NCI-H526 (cell line): ENCODE measurements at regions not wholly inside any gene's neighbourhood (a gene's known extent, or its start where the extent isn't known, plus 50 kb on each side); places are given as distances from the start of the nearest gene placed in this dataset.
"Not testable (repeated sequence)": the region's sequence is repeated elsewhere in the genome, so short reads cannot be mapped to it uniquely, and the experiment has no call there.

Source experiments
- DNase-seq, 2 experiments: peaks; one replicate each; lab custom pipeline; 2025; lab: John Stamatoyannopoulos, UW

DNA sequence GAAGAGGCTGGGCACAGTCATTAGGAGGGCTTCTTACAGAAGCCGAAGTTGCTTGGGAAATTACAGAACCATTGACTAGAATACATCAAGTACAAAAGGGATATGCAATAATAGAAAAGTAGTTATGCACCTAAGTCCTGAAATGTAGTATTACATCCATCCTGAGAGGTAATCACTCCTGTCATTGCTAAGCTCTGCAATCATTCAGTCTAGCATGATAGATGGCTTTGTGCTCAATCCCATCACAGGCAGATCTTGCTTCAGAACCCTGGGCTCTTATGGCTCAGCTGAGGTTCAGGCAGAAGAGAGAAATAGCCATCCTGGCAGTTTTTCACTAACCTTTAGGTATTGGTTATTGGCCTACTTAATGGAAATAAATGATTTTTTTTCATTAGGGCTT is 231.7 kb upstream of the AFF2 start:
- DNase-seq = no peak

DNA sequence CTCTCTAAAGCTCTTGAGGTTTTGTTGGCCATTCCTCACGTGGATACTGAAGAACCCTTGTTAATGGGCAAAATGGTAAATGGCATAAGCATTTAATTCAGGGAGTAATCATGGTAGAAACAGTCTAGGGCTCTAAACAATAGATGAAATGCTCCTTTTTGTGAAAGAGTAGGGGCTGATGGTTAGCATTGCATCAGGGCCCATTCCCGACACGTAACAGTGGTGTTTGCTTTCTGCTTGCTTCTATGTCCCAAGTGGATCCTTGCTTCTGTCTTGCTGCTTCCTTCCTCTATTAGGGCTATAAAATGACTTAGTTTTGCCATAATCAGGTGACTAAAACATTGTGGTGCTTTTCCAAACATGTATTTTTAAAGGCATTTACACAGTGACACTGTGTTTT is 230.9 kb upstream of the AFF2 start:
- DNase-seq = no peak

DNA sequence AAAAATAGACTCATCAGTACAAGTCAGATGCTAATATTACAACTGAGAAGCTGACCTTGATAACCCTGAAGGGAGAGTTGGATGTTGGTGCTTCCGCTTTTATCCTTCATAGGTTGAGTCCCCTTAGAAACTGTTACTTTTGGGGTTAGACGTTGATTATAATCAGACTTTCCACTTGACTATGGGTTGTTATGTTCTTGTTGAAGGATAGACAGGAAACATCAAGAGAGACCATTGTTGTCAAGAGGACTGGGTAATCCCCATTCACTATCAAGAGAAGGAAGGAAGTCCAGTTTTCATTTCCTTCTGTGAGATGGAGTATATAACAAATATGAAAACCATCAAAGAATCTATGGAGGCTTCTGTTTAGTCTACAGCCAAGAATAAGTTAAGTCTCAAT is 229.9 kb upstream of the AFF2 start:
- no peak for DNase-seq

DNA sequence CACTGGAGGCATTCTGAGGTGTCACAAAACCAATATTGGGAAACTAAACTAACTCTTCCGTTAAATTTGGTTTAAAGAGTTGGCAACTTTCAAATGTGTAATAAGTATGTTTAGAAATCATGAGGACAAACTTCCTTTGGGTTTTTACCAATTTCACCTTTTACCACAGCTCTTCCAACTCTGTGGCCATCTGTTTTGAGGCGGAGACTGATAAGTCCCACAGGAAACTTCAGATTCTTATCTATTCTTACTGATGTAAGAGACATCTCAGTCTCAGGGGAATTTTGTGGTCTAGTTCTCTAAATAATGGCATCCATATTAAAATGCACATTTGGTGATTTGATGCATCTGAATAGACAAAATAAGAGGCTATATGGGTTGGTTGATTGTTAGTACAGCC is 229.2 kb upstream of the AFF2 start:
- DNase-seq = no peak

DNA sequence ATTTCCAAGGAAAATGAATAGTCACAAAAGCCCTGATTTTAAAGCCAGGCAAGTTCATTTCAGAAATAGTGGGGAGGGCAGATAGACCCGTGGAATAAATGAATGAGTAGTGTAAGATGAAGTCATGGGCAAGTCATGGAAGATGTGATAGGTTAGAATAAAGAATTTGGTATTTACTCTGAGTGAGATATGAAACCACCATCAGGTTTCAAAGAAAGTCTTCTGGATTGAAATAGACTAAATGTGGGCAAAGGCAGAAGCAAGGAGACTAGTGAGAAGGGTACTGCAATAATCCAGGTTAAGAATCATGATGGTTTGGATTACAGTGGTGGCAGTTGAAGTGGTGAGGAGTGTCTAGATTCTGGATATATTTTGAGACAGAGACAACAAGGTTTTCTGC is 218.5 kb upstream of the AFF2 start:
- DNase-seq = no peak

DNA sequence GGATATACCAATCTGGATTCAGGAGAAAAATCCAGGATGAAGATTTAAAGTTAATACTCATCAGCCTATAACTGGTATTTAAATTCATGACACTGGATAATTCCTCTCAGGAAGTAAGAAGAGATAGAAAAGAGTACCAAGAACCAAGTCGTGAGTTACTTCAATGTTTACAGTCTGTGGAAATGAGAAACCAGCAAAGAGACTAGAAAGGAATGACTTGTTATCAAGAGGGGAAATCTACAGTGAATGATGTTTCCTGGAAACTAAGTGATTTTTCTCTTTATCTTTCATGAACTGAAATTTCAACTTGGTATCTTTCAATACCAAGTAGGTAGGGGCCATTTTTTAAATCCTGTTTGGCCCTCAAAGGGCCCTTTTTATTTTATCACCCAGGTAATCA is 217.9 kb upstream of the AFF2 start:
- no peak for DNase-seq

DNA sequence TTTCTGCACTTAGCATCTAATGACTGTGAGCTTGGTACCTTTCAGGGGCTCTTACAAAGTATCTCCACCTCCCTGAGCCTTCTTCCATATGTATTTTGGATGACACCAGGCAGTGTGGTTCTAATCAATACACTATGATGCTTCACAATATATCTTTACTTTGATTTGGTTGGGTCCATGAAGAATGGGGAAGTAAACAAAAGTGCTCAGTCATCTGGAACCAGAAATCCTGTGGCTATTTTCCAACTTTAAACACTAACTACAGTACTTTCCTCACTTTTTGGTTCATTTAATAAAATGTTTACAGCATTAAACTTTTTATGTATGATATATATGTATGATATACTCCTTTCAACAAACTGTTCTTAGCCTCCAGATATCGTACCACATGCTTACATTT is 216.4 kb upstream of the AFF2 start:
- DNase-seq = no peak

DNA sequence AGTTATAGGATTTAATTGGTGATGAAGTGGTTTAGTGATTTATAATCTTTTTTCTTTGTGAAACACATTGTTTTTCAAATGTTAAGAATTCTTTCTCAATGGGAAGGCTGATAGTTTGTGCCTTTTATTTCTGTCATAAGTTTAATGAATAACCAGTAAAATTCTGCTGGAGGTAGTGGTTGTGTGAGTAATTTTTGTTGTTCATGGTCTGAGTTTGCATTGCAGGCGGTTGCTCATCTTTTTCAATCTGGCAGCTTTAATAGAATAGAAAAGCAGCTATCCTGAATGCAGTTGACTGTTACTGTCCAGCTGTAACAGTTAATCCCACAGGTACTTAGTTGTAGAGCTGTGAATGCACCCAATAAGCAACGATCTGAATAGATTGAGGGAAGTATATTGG is 215.6 kb upstream of the AFF2 start:
- DNase-seq = no peak

DNA sequence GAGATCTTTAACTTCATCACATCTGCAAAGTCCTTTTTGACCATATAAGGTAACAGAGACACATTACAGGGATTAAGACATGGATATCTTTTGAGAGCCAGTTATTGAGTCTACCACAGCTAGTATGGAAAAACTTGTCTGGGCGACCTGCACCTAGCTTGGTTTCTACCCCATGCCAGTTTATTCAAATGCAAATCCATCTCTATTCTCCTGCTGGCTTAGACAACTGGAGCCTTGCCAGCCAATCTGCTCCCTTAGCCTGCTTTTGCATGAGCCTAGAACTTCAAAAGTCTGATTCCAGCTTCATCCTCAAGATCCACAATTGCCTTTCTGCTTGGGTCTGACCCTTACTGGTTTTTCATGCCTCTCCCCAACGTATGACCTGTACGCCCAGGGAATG is 212.0 kb upstream of the AFF2 start:
- peak in 1 of 2 experiments; percentile 0 for DNase-seq

DNA sequence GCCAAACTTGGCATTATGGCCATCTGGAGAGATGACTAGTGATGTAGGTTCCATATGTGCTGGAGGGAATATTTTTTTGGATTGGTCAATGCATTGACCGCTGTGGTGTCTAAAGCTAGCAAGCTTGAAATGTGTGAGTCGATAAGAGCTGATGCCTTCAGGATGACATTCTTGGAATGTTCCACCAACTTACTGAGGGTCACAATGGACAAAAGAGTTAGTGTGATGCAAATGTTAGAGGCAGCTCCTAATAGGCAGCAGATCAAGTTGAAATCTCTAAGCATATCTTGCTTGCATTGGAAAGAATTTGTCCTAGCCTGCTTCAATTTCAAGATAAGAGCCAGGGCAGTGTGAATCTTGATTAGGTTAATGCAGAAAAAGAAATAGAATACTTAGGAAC is 210.4 kb upstream of the AFF2 start:
- DNase-seq = no peak

DNA sequence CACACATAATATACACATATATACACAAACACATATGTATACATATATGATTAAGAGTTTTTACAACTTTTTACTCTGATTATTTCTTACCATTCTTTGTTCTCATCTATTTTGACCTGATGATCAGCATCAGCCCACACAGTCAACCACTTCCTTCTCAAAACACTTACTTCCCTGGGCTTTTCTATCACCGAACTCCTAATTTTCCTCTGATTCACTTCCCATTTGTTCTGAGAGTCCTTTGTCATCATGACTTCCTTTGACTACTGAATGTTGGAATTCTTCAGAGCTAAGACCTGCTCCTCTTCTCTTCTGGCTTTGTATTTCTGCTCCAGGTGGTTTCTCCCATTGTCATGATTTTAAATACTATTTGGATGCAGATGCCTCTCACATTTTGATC is 209.5 kb upstream of the AFF2 start:
- DNase-seq = no peak

DNA sequence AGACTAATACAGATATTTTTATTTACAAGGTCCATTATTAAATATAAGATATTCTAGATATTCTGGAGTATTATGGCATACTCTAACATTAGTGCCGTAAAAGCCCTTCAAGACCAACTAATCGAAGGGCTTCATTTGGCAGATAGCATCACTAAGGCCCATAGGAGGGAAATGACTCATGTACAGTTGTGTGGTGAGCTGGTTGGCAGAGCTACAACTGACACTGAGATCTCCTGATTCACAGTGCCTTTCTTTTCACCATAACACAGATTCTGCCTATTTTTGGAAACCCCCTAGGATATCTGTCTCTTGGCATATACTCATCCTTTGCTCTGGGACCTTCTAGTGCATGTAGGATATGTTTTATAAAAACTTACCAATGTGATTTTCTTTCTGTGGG is 201.7 kb upstream of the AFF2 start:
- DNase-seq = no peak

DNA sequence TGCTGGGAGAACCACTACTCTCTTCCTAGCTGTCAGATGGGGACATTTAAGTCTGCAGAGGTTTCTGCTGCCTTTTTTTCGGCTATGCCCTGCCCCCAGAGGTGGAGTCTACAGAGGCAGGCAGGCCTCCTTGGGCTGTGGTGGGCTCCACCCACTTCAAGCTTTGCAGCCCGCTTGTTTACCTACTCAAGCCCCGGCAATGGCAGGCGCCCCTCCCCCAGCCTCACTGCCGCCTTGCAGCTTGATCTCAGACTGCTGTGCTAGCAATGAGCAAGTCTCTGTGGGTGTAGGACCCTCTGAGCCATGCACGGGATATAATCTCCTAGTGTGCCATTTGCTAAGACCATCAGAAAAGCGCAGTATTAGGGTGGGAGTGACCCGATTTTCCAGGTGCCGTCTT is 195.2 kb upstream of the AFF2 start:
- not testable (repeated sequence) for DNase-seq

DNA sequence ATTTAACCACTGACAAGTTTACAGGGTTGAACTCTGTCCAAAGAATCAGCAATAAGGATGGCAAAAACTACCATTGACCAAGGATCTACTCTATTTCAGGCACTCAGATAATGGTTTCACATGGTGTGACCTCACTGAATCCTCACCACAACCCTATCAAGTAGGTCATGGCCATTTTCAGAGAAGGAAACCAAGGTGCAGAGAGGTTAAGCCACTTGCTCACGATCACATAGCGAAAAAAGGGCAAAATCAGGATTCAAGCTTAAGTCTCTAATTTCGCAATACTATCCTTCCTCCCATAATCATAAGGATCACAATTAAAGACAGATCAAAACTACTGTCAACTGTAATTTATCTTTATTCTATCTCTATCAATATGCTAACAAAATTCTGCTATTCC is 191.0 kb upstream of the AFF2 start:
- no peak for DNase-seq

DNA sequence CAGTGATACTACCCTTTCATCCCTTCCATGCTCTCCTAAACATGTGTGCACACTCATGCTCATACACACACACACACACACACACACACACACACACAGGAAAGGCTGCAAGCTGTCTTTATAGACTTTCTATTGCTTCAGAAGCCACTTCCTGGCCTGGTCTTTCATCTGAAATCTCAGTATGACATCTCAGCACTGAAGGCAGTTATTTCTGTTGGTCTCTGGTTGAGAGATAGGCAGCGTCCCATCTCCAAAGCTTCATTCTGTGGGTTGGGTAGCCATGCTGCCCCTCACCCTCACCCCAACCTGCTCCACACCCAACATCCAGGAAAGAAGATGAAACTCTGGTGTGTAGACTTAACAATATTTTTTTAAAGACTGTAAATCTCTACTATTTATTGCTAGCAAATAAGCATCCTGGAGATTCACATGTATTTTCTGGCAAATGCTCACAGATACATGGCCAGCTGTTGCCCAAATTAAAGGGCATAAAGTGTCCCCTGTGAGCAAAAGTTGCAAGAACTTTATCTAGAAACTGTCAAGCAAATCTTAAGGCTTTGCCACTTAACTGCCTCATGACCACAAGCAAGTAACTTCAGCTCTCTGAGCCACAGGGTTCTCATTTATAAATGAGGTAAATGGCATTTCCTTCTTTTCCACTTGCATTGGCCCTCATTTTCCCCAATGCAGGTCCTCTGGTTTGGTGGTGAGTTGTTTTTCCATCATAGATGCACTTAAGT is 189.8 kb upstream of the AFF2 start:
- no peak for DNase-seq

DNA sequence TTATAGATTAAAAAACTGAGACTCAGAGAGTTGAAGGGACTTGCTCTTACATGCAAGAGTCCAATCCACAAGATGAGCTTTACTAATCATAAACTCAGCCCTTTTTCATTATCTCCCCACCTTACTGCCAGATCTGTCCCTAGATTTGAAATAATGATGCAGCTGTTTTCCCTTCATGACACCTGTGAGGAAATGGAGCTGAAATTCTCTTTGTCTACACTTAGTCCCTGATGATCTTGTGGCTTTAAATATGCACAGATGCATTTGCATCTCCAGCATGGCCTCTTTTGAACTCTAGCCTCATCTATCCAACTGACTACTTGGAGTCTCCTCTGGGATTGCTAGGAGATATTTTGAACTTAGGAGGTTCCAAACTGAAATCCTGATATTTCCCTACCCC is 188.9 kb upstream of the AFF2 start:
- DNase-seq = peak in 1 of 2 experiments; percentile 42

DNA sequence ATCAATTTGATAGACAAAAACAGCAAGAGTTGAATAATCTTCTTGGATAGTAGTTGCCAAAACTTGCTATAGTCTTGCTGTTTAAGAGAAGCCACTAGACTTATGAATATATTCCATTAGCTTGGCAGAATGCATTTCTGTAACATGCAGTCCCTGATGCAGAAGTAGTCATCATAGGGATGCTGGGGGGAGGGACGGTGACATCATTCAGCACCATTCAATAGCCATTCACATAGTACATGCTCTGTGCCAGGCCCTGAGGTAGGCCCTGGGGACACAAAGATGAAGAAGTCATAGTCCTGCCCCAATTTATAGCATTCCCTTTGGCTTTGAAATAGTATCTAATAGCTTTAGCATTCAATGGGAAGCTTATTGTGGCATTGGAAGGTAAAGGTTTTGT is 185.5 kb upstream of the AFF2 start:
- no peak for DNase-seq

DNA sequence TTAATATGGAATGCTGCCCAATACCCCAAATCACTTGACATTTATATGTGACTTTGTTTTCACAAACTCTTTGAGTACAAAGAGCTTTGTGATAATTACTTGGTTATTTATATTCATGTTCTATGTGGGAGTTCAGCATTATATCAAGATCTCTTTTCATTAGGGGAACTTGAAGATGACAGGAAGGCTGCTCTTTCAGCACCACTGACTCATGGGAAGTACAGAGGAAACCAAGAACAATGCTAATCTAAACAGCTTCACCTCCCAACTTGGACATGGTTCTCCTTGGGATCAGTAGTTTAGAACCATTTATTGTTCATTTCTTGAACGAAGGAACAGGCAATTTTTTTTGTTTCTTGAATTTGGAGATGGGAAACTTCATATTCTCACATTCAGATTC is 184.0 kb upstream of the AFF2 start:
- no peak for DNase-seq

DNA sequence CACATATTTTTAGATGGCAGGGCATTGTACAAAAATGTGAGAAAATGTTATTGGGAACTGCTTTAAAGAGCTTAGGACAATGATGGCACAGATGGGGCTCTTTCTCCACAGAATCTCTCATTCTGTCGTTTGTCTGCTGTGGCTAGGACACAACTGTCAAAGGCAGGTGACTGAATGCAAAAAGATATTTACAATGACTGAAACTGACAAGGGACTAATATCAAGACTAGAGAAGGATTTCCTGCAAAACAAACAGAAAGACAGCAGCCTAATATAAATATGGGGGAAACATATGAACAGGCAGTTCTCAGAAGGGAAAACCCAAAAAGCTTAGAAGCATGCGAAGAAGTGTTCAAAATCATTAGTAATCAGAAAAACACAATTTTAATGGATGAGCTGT is 177.5 kb upstream of the AFF2 start:
- no peak for DNase-seq

DNA sequence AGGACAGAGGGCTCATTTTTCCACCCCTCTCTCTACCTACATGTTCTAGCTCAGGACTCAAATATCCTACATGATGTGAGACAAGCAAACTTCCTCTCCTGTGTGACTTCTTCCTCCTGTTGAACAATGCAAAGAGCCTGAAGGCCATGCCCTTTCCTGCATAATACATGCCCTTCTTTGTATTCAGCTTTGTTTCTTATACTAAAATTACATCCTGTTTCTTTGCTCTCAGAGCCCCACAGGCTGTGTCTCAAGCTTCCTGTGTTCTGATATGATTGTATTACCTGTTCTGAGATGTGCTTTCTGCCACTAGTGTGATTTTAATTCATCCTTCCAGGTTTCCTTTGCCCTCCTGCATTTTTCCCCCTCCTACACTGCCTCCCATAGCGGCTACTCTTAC is 166.4 kb upstream of the AFF2 start:
- DNase-seq = no peak

DNA sequence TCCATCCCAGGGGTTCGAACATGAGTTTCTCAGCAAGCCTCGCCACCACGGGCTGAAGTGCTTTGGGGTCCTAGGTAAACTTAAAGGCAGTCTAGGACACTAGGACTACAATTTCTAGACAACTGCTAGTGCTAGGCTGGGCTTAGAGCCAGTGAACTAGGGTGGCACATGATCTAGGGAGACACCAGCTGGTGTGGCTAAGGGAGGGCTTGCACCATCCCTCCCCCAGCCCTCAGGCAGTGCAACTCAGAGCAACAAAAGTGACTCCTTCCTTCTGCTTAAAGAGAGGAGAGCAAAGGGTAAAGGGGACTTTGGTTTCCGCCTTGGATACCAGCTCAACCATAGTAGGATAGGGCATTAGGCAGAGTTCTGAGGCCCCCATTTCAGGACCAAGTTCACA is 162.5 kb upstream of the AFF2 start:
- no peak for DNase-seq

DNA sequence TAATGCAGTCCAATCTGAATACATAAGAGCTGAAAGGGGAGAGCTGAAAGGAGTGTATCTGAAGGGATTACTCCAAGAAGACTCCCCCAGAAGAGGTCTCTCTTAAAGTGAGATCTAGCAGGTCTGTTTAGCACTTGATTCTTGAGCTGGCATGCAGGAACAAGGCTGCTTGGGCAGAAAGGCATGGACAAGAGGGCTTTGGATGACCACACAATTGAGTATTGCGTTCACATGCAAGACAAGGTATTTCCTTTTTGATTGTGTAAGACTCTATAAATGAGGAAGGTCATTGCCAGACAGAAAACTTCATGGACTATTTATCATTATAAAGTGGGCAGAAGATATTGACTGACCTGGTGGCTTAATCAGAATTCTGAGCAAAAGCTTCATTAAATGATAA is 145.5 kb upstream of the AFF2 start:
- DNase-seq = no peak

DNA sequence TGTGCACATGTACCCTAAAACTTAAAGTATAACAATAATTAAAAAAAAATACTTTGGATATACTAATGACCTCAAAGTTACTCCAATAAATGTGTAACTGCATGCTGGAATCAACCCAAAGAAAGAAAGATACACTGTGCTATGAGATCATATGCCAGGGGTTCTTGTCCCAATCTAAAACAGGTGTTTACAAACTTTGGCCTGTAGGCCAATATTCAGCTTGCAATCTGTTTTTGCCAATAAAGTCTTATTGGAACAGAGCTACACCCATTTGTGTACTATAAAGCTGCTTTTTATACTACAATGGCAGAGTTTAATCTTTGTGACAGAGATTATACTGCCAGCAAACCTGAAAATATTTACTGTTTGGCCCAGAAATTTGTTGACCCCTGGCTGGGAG is 138.8 kb upstream of the AFF2 start:
- DNase-seq = no peak

DNA sequence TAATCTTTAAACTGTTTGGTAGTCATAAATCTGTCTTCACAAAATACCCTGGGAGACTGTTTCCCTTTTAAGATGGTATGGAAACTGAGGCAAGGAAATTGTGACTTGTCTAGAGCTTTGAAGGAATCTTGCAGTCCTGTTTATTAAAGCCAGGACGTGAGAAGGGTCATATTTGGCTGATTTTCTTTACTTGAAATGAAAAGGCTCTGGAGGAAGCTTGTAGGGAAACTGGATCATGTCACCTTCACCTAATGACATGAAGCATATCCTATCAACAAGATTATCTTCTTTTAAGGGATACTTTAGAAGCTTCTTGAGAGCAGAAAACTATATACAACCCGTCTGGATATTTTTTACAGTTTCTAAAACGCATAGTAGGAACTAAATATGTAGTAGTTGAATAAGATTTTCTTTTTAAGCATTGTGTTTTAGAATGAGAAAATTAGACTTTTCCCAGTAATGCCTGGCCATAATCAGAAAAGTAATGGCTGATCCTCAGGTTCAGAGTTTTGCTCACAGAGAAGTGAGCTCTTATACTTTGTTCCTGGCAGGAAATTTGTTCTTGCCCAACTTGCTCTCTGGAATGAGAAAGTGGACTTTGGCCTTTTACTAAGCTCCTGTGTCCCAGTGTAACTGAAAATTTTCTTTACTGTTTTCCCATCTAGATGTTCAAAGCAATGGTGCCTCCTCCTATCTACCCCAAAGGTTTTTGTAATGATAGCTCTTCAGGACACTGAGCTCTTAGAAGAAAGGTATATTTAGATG is 136.8 kb upstream of the AFF2 start:
- DNase-seq = no peak
